ENCODE measurements at regions not wholly inside any gene's neighbourhood (a gene's known extent, or its start where the extent isn't known, plus 50 kb on each side); places are given as distances from the start of the nearest gene placed in this dataset.

DNA sequence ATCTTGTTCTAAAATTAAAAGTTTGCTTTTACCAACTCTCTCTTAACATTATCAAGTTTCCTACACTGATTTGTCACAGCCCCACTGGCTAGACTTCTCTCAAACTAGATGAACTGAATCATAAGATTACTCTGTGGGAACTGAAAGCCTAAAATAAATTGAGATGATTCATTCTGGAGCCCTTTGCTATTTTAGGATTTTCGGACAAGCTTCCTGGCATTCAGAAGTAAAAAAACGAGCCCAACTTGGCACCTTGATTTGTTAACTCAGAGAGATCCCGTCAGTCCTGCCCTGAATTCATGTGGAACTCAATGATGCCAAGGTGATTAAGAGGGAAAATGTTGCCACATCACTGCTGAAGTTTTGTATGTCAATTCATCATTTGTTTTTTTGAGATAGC, 122.0 kb upstream of the NRSN1 start:
- DNase-seq (ENCODE audit: low spot score) (no peak), ATAC-seq (no peak), FAIRE-seq (no peak)
- 3% methylated on average over 3 of the region's 3 CpGs for WGBS (ENCODE audit: low lambda C conversion rate)
- H3K36me3 ChIP-seq (replicated peaks in 1 of 2; ENCODE audit: control insufficient read depth in 1 of 2, insufficient read depth in 2 of 2, low read length in 2 of 2), result no peaks in the 10 kb centered on the region
- intact Hi-C loops (cut with micrococcal nuclease; ENCODE audit: unreplicated experiment) (no loop called here), in situ Hi-C loops (cut with HindIII; ENCODE audit: extremely low pct_ligation_motif_present, low pct_unique_long_range_greater_than_20kb) (no loop called here)
- no peak overlapping the region for H3K4me3 ChIP-seq (replicated peaks in 1 of 3; ENCODE audit: insufficient read depth in 1 of 3, low read depth in 2 of 3, low read length in 3 of 3)
- no peaks in the 10 kb centered on the region for H3K79me2 ChIP-seq (ENCODE audit: insufficient read depth, low read length)
- H3K4me2 ChIP-seq (ENCODE audit: low read depth, low read length), result no peak overlapping the region
- H3K27me3 ChIP-seq (ENCODE audit: control insufficient read depth in 1 of 2, insufficient read depth in 2 of 2, low read length in 2 of 2), result peaks cover 0 to 3% of the 10 kb centered on the region in 2 experiments; a peak in 1 of 5 replicates
- no TSS peak for BruUV-seq (replicated peaks)
- H4K20me1 ChIP-seq (ENCODE audit: insufficient read depth, low read length), result no peaks in the 10 kb centered on the region
- CTCF ChIA-PET (ENCODE audit: low intra/inter-chr PET ratio, low total read pairs), result no interaction called here
- H2AFZ ChIP-seq (ENCODE audit: low read length), result no peak overlapping the region
- no peaks in the 10 kb centered on the region for H3K9me3 ChIP-seq (ENCODE audit: low read length)
- H3K9ac ChIP-seq (ENCODE audit: insufficient read depth, low read depth, low read length), result no peak overlapping the region
- no peaks in the 10 kb centered on the region for H3K4me1 ChIP-seq (ENCODE audit: insufficient read depth, low read length)
- POLR2A ChIA-PET, result no interaction called here
- H3K27ac ChIP-seq (ENCODE audit: extremely low read length, insufficient read depth, low read length), result no peak overlapping the region
- TF ChIP-seq ZNF775 (CRISPR knock-in tag; IDR thresholded peaks at IDR 0.05; ENCODE audit: borderline replicate concordance) (no peak), ZFP36L2 (CRISPR knock-in tag; IDR thresholded peaks at IDR 0.05) (no peak), ZNF878 (CRISPR knock-in tag; IDR thresholded peaks at IDR 0.05) (no peak), NFYB (CRISPR knock-in tag; IDR thresholded peaks at IDR 0.05) (no peak), PCBP2 (optimal IDR thresholded peaks at IDR 0.05; ENCODE audit: low read depth, low read length, poor library complexity, severe bottlenecking) (no peak), HNRNPLL (IDR thresholded peaks at IDR 0.05; ENCODE audit: low read depth, low read length, poor library complexity, severe bottlenecking) (no peak), U2AF1 (optimal IDR thresholded peaks at IDR 0.05; ENCODE audit: low read depth, low read length) (no peak), ZNF264 (CRISPR knock-in tag; IDR thresholded peaks at IDR 0.05) (no peak), RBM22 (optimal IDR thresholded peaks at IDR 0.05; ENCODE audit: low read length) (no peak), ZNF75D (CRISPR knock-in tag; IDR thresholded peaks at IDR 0.05; ENCODE audit: borderline replicate concordance) (no peak), MBD4 (IDR thresholded peaks at IDR 0.05; ENCODE audit: borderline replicate concordance, low read length) (no peak)
- TF ChIP-seq, protein P1, sequence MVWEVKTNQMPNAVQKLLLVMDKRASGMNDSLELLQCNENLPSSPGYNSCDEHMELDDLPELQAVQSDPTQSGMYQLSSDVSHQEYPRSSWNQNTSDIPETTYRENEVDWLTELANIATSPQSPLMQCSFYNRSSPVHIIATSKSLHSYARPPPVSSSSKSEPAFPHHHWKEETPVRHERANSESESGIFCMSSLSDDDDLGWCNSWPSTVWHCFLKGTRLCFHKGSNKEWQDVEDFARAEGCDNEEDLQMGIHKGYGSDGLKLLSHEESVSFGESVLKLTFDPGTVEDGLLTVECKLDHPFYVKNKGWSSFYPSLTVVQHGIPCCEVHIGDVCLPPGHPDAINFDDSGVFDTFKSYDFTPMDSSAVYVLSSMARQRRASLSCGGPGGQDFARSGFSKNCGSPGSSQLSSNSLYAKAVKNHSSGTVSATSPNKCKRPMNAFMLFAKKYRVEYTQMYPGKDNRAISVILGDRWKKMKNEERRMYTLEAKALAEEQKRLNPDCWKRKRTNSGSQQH (CRISPR knock-in tag; IDR thresholded peaks at IDR 0.05; ENCODE audit: low read depth), result no peak
- TF ChIP-seq, protein P2, sequence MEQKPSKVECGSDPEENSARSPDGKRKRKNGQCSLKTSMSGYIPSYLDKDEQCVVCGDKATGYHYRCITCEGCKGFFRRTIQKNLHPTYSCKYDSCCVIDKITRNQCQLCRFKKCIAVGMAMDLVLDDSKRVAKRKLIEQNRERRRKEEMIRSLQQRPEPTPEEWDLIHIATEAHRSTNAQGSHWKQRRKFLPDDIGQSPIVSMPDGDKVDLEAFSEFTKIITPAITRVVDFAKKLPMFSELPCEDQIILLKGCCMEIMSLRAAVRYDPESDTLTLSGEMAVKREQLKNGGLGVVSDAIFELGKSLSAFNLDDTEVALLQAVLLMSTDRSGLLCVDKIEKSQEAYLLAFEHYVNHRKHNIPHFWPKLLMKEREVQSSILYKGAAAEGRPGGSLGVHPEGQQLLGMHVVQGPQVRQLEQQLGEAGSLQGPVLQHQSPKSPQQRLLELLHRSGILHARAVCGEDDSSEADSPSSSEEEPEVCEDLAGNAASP (CRISPR knock-in tag; IDR thresholded peaks at IDR 0.05; ENCODE audit: borderline replicate concordance), result no peak
- TF ChIP-seq, protein P3, sequence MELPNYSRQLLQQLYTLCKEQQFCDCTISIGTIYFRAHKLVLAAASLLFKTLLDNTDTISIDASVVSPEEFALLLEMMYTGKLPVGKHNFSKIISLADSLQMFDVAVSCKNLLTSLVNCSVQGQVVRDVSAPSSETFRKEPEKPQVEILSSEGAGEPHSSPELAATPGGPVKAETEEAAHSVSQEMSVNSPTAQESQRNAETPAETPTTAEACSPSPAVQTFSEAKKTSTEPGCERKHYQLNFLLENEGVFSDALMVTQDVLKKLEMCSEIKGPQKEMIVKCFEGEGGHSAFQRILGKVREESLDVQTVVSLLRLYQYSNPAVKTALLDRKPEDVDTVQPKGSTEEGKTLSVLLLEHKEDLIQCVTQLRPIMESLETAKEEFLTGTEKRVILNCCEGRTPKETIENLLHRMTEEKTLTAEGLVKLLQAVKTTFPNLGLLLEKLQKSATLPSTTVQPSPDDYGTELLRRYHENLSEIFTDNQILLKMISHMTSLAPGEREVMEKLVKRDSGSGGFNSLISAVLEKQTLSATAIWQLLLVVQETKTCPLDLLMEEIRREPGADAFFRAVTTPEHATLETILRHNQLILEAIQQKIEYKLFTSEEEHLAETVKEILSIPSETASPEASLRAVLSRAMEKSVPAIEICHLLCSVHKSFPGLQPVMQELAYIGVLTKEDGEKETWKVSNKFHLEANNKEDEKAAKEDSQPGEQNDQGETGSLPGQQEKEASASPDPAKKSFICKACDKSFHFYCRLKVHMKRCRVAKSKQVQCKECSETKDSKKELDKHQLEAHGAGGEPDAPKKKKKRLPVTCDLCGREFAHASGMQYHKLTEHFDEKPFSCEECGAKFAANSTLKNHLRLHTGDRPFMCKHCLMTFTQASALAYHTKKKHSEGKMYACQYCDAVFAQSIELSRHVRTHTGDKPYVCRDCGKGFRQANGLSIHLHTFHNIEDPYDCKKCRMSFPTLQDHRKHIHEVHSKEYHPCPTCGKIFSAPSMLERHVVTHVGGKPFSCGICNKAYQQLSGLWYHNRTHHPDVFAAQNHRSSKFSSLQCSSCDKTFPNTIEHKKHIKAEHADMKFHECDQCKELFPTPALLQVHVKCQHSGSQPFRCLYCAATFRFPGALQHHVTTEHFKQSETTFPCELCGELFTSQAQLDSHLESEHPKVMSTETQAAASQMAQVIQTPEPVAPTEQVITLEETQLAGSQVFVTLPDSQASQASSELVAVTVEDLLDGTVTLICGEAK (IDR thresholded peaks at IDR 0.05), result no peak
- TF ChIP-seq, protein P3 (CRISPR knock-in tag; IDR thresholded peaks at IDR 0.05), result no peak

Measured in HepG2 (cell line).